ENCODE measurements at regions not wholly inside any gene's neighbourhood (a gene's known extent, or its start where the extent isn't known, plus 50 kb on each side); places are given as distances from the start of the nearest gene placed in this dataset.

- intact Hi-C loops (cut with DNase I): no loop called here
- Histone ChIP-seq H3K4me3 (no peak overlapping the region), H3K4me1 (no peaks in the 10 kb centered on the region), H3K27ac (no peak overlapping the region), H3K27me3 (no peaks in the 10 kb centered on the region), H3K9ac (ENCODE audit: low read depth in 2 of 2, low read length in 2 of 2) (no peak overlapping the region), H3K9me3 (no peaks in the 10 kb centered on the region), H3K36me3 (no peaks in the 10 kb centered on the region)
- TF ChIP-seq, protein P1, sequence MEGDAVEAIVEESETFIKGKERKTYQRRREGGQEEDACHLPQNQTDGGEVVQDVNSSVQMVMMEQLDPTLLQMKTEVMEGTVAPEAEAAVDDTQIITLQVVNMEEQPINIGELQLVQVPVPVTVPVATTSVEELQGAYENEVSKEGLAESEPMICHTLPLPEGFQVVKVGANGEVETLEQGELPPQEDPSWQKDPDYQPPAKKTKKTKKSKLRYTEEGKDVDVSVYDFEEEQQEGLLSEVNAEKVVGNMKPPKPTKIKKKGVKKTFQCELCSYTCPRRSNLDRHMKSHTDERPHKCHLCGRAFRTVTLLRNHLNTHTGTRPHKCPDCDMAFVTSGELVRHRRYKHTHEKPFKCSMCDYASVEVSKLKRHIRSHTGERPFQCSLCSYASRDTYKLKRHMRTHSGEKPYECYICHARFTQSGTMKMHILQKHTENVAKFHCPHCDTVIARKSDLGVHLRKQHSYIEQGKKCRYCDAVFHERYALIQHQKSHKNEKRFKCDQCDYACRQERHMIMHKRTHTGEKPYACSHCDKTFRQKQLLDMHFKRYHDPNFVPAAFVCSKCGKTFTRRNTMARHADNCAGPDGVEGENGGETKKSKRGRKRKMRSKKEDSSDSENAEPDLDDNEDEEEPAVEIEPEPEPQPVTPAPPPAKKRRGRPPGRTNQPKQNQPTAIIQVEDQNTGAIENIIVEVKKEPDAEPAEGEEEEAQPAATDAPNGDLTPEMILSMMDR (IDR thresholded peaks at IDR 0.05): no peak
- DNase-seq: no peak
These were observed 289.6 kb downstream of the PPP1R3A start for GRCh38 chr7:113628948-113629847.

- Histone ChIP-seq H3K36me3 (no peaks in the 10 kb centered on the region), H3K9ac (ENCODE audit: low read depth in 2 of 2, low read length in 2 of 2) (no peak overlapping the region), H3K27ac (no peak overlapping the region), H3K27me3 (no peaks in the 10 kb centered on the region), H3K9me3 (no peaks in the 10 kb centered on the region), H3K4me3 (no peak overlapping the region), H3K4me1 (no peaks in the 10 kb centered on the region)
- intact Hi-C loops (cut with DNase I): no loop called here
- no peak for DNase-seq
- TF ChIP-seq, protein P1 (IDR thresholded peaks at IDR 0.05): no peak
These were observed 293.2 kb downstream of the PPP1R3A start for GRCh38 chr7:113625494-113626102.

DNA sequence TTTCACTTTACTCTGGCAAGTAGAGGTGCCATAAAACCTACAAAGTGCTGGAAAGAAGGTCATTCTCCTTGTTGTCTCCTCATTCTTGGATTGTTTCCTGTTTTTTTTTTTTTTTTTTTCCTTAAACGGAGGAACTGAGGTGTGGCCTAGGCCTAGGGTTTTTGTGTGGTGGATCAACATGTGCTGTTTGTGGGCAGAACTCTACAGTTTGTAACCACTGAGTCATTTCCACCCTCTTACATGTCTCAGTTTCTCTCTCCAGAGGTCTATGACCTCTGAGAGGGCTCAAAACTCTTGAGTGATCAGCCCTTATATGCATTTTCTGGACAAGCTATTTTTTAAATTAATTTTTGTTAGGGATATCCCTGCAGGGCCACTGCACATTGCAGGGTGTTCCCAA lies 296.0 kb downstream of the PPP1R3A start:
- no peak overlapping the region for H3K27ac ChIP-seq
- H3K27me3 ChIP-seq: no peaks in the 10 kb centered on the region
- H3K9me3 ChIP-seq: no peaks in the 10 kb centered on the region
- TF ChIP-seq, protein P1 (IDR thresholded peaks at IDR 0.05): no peak
- no peaks in the 10 kb centered on the region for H3K4me1 ChIP-seq
- intact Hi-C loops (cut with DNase I): no loop called here
- H3K9ac ChIP-seq (ENCODE audit: low read depth in 2 of 2, low read length in 2 of 2): no peak overlapping the region
- H3K36me3 ChIP-seq: no peaks in the 10 kb centered on the region
- no peak overlapping the region for H3K4me3 ChIP-seq
- no peak for DNase-seq

- H3K4me3 ChIP-seq: no peak overlapping the region
- H3K27me3 ChIP-seq: no peaks in the 10 kb centered on the region
- H3K9ac ChIP-seq (ENCODE audit: low read depth in 2 of 2, low read length in 2 of 2): no peak overlapping the region
- no peaks in the 10 kb centered on the region for H3K9me3 ChIP-seq
- TF ChIP-seq, protein P1 (IDR thresholded peaks at IDR 0.05): no peak
- no peaks in the 10 kb centered on the region for H3K4me1 ChIP-seq
- no peak overlapping the region for H3K27ac ChIP-seq
- no peak for DNase-seq
- intact Hi-C loops (cut with DNase I): no loop called here
- H3K36me3 ChIP-seq: no peaks in the 10 kb centered on the region
These were observed 308.2 kb downstream of the PPP1R3A start for GRCh38 chr7:113610572-113610971.

GRCh38 chr7:113608782-113609181 lies 310.0 kb downstream of the PPP1R3A start:
- no peaks in the 10 kb centered on the region for H3K9me3 ChIP-seq
- intact Hi-C loops (cut with DNase I): no loop called here
- H3K4me1 ChIP-seq: no peaks in the 10 kb centered on the region
- no peaks in the 10 kb centered on the region for H3K36me3 ChIP-seq
- DNase-seq: no peak
- H3K4me3 ChIP-seq: no peak overlapping the region
- no peaks in the 10 kb centered on the region for H3K27me3 ChIP-seq
- TF ChIP-seq, protein P1 (IDR thresholded peaks at IDR 0.05): no peak
- no peak overlapping the region for H3K27ac ChIP-seq
- H3K9ac ChIP-seq (ENCODE audit: low read depth in 2 of 2, low read length in 2 of 2): no peak overlapping the region
